ENCODE measurements at regions not wholly inside any gene's neighbourhood (a gene's known extent, or its start where the extent isn't known, plus 50 kb on each side); places are given as distances from the start of the nearest gene placed in this dataset.

- H3K9me3 ChIP-seq (replicated peaks), result peaks cover 7% of the 10 kb centered on the region
- DNase-seq, result no peak
- no peaks in the 10 kb centered on the region for H3K27me3 ChIP-seq (ENCODE audit: low read depth)
- H3K36me3 ChIP-seq, result no peaks in the 10 kb centered on the region
- intact Hi-C loops (cut with micrococcal nuclease), result no loop called here
- no peaks in the 10 kb centered on the region for H3K4me1 ChIP-seq
- TF ChIP-seq, protein P1, sequence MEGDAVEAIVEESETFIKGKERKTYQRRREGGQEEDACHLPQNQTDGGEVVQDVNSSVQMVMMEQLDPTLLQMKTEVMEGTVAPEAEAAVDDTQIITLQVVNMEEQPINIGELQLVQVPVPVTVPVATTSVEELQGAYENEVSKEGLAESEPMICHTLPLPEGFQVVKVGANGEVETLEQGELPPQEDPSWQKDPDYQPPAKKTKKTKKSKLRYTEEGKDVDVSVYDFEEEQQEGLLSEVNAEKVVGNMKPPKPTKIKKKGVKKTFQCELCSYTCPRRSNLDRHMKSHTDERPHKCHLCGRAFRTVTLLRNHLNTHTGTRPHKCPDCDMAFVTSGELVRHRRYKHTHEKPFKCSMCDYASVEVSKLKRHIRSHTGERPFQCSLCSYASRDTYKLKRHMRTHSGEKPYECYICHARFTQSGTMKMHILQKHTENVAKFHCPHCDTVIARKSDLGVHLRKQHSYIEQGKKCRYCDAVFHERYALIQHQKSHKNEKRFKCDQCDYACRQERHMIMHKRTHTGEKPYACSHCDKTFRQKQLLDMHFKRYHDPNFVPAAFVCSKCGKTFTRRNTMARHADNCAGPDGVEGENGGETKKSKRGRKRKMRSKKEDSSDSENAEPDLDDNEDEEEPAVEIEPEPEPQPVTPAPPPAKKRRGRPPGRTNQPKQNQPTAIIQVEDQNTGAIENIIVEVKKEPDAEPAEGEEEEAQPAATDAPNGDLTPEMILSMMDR (IDR thresholded peaks at IDR 0.05; ENCODE audit: borderline replicate concordance), result no peak
- H3K27ac ChIP-seq (replicated peaks), result no peak overlapping the region
- no peak overlapping the region for H3K4me3 ChIP-seq
Observed at GRCh38 chr2:12612168-12612567, 104.6 kb upstream of the TRIB2 start.

- Histone ChIP-seq H3K27me3 (ENCODE audit: low read depth) (no peaks in the 10 kb centered on the region), H3K36me3 (no peaks in the 10 kb centered on the region), H3K4me3 (no peak overlapping the region), H3K4me1 (no peaks in the 10 kb centered on the region), H3K9me3 (replicated peaks) (peaks cover 7% of the 10 kb centered on the region), H3K27ac (replicated peaks) (no peak overlapping the region)
- intact Hi-C loops (cut with micrococcal nuclease), result no loop called here
- DNase-seq, result no peak
- TF ChIP-seq, protein P1 (IDR thresholded peaks at IDR 0.05; ENCODE audit: borderline replicate concordance), result no peak
Observed at GRCh38 chr2:12612671-12613070, 104.1 kb upstream of the TRIB2 start.

- Histone ChIP-seq H3K27ac (replicated peaks) (no peak overlapping the region), H3K4me3 (no peak overlapping the region), H3K4me1 (no peaks in the 10 kb centered on the region), H3K27me3 (ENCODE audit: low read depth) (no peaks in the 10 kb centered on the region), H3K9me3 (replicated peaks) (peaks cover 7% of the 10 kb centered on the region), H3K36me3 (no peaks in the 10 kb centered on the region)
- DNase-seq, result no peak
- TF ChIP-seq, protein P1 (IDR thresholded peaks at IDR 0.05; ENCODE audit: borderline replicate concordance), result no peak
- intact Hi-C loops (cut with micrococcal nuclease), result no loop called here
Observed at GRCh38 chr2:12613137-12613835, 103.5 kb upstream of the TRIB2 start.

DNA sequence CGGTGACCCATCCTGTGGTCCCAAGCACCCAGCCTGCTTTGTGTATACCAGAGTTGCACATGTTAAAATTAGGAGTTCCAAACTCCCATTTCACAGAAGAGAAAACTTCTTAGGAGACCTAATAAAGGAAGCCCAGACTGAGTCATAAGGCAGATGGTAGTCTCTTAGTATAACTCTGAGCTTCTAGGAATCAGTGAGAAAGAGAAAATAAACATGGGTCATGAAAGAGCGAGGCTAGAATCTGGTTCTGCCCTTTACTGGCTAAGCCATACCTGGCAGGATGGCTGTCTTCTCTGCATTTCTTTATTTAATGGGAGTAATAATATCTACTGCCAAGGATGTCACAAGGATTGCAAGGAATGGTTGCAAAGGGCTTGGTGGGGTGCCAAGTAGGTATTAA is 101.2 kb upstream of the TRIB2 start:
- Histone ChIP-seq H3K27me3 (ENCODE audit: low read depth) (no peaks in the 10 kb centered on the region), H3K36me3 (no peaks in the 10 kb centered on the region), H3K27ac (replicated peaks) (no peak overlapping the region), H3K9me3 (replicated peaks) (no peaks in the 10 kb centered on the region), H3K4me1 (no peaks in the 10 kb centered on the region), H3K4me3 (no peak overlapping the region)
- DNase-seq, result no peak
- intact Hi-C loops (cut with micrococcal nuclease), result no loop called here
- TF ChIP-seq, protein P1 (IDR thresholded peaks at IDR 0.05; ENCODE audit: borderline replicate concordance), result no peak

DNA sequence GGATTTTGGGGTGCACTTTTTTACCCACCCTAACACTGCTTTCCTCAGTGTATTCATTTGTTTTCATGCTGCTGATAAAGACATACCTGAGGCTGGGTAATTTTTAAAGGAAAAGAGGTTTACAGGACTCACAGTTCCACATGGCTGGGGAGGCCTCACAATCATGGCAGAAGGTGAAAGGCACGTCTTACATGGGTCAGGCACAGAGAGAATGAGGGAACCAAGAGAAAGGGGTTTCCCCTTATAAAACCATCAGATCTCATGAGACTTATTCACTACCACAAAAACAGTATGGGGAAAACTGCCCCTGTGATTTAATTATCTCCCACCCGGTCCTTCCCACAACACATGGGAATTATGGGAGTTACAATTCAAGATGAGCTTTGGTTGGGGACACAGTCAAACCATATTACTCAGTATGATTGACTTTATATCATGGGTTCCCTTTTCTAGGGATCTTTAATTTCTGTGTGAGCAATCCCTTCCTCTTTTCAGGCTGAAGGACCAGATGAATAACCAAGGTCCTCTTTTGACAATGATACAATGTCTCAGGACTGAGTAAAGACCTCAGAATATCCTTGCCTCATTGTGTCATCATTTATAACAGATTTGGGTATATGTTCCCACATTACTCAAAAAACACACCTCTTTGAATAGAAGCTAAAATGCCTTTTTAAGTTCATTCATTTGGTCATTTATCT is 100.1 kb upstream of the TRIB2 start:
- intact Hi-C loops (cut with micrococcal nuclease), result no loop called here
- no peak overlapping the region for H3K4me3 ChIP-seq
- no peaks in the 10 kb centered on the region for H3K4me1 ChIP-seq
- no peaks in the 10 kb centered on the region for H3K9me3 ChIP-seq (replicated peaks)
- H3K36me3 ChIP-seq, result no peaks in the 10 kb centered on the region
- DNase-seq, result no peak
- H3K27ac ChIP-seq (replicated peaks), result no peak overlapping the region
- no peaks in the 10 kb centered on the region for H3K27me3 ChIP-seq (ENCODE audit: low read depth)
- TF ChIP-seq, protein P1 (IDR thresholded peaks at IDR 0.05; ENCODE audit: borderline replicate concordance), result no peak

All from left ventricle myocardium inferior (tissue), 1 donor.